A549 (cell line): ENCODE measurements at regions not wholly inside any gene's neighbourhood (a gene's known extent, or its start where the extent isn't known, plus 50 kb on each side); places are given as distances from the start of the nearest gene placed in this dataset.
A peak's percentile ranks its signal among the peaks of the same experiment; 100 is the strongest.

Experiments
- ATAC-seq, 2 experiments: fragments of 200-7000 bp in 1 of 2; fragments of >200 bp in 1 of 2; cut with Nextera tagmentation in 1 of 2; cut with Tn5 transposase in 1 of 2; 3 replicates each; pipeline versions ENCODE4 v1.8.0 to v1.9.1; 2018 to 2020; ENCODE audit warnings: mild to moderate bottlenecking in 1 of 2, moderate library complexity in 1 of 2
- CTCF ChIA-PET: fragments of 300-600 bp; sonication (Branson Sonifier 250); formaldehyde crosslinking; extraction: SDS; loops from one replicate; lab custom pipeline; 2021; ENCODE audit warnings: antibody characterized with exemption, inconsistent platforms; lab: Yijun Ruan, JAX
- POLR2A ChIA-PET: fragments of 350-600 bp; formaldehyde crosslinking; extraction: SDS; loops from one replicate; lab custom pipeline; 2021; ENCODE audit warnings: antibody characterized with exemption, inconsistent platforms; lab: Yijun Ruan, JAX
- DNase-seq, 2 experiments: peaks; one replicate each; pipeline versions ENCODE4 v3.0.0 to v3.0.0-alpha.2; 2011 to 2016; ENCODE audit warnings: low read depth in 1 of 2, low spot score in 1 of 2
- FAIRE-seq: peaks from 2 replicates; lab custom pipeline; 2011; peaks lifted over from hg19 to GRCh38; lab: Jason Lieb, UNC
- H3K27ac ChIP-seq, 2 experiments: fragments of >200 bp; sonication (Bioruptor Twin); formaldehyde crosslinking; 3 replicates each; pipeline ENCODE4 v1.5.1; 2016 to 2017
- H3K4me1 ChIP-seq: fragments of >200 bp; sonication (Bioruptor Twin); formaldehyde crosslinking; 3 replicates; pipeline ENCODE4 v1.6.1; 2016
- H3K4me2 ChIP-seq: fragments of >200 bp; sonication (Bioruptor Twin); formaldehyde crosslinking; 3 replicates; pipeline ENCODE4 v1.6.1; 2016
- H3K4me3 ChIP-seq: fragments of >200 bp; sonication (Bioruptor Twin); formaldehyde crosslinking; 3 replicates; pipeline ENCODE4 v1.5.1; 2016
- H3K9me3 ChIP-seq: fragments of >200 bp; sonication (Bioruptor Twin); formaldehyde crosslinking; 3 replicates; pipeline ENCODE4 v1.6.1; 2016
- CBX2 ChIP-seq: fragments of 200-600 bp; sonication (generic); IDR thresholded peaks from 2 replicates; pipeline ENCODE4 v1.6.1; 2016; ENCODE audit warnings: low read depth, mild to moderate bottlenecking, borderline replicate concordance
- CHD2 ChIP-seq: fragments of 150-350 bp; IDR thresholded peaks from 2 replicates; pipeline ENCODE4 v1.6.1; 2014; ENCODE audit warnings: low read length; ENCODE audit not compliant: partially characterized antibody
- EHMT2 ChIP-seq: fragments of 200-600 bp; sonication (generic); IDR thresholded peaks from 2 replicates; pipeline ENCODE4 v1.6.1; 2016; ENCODE audit warnings: antibody characterized with exemption, low read depth, mild to moderate bottlenecking, moderate library complexity
- ESRRA ChIP-seq: fragments of 150-350 bp; IDR thresholded peaks from 2 replicates; pipeline ENCODE4 v1.6.1; 2014; ENCODE audit warnings: mild to moderate bottlenecking, low read length, borderline replicate concordance
- HEYL ChIP-seq: fragments of 250-450 bp; sonication (Bioruptor Pico); IDR thresholded peaks from 2 replicates; pipeline ENCODE4 v1.8.0; 2021; ENCODE audit warnings: mild to moderate bottlenecking, moderate library complexity
- HMGXB4 ChIP-seq: fragments of 250-450 bp; sonication (Bioruptor Pico); IDR thresholded peaks from 2 replicates; pipeline ENCODE4 v1.5.0; 2021; ENCODE audit warnings: mild to moderate bottlenecking, moderate library complexity, borderline replicate concordance
- HOXB13 ChIP-seq: fragments of 250-450 bp; sonication (Bioruptor Pico); IDR thresholded peaks from 2 replicates; pipeline ENCODE4 v1.5.0; 2020; ENCODE audit warnings: low read depth, mild to moderate bottlenecking, moderate library complexity
- KDM5A ChIP-seq: fragments of 200-600 bp; sonication (generic); IDR thresholded peaks from 2 replicates; pipeline ENCODE4 v1.6.1; 2016; ENCODE audit warnings: antibody characterized with exemption, mild to moderate bottlenecking
- MAFK ChIP-seq: fragments of 450-650 bp; IDR thresholded peaks from 2 replicates; pipeline ENCODE4 v1.6.1; 2014; ENCODE audit not compliant: partially characterized antibody
- NFE2L2 ChIP-seq: fragments of 150-350 bp; conservative IDR thresholded peaks from 2 replicates; pipeline ENCODE4 v1.6.1; 2014; ENCODE audit warnings: low read length
- PHF8 ChIP-seq: fragments of 200-600 bp; sonication (generic); IDR thresholded peaks from 2 replicates; pipeline ENCODE4 v1.6.1; 2016; ENCODE audit warnings: low read depth, mild to moderate bottlenecking, antibody characterized with exemption, moderate library complexity, borderline replicate concordance
- POLR2A ChIP-seq: IDR thresholded peaks from 2 replicates; pipeline ENCODE4 v1.6.1; 2012; ENCODE audit warnings: mild to moderate bottlenecking, low read length
- RARB ChIP-seq: fragments of 250-450 bp; sonication (Bioruptor Pico); IDR thresholded peaks from 2 replicates; pipeline ENCODE4 v1.8.0; 2021; ENCODE audit warnings: mild to moderate bottlenecking, moderate library complexity
- RCOR1 ChIP-seq: fragments of 150-350 bp; IDR thresholded peaks from 2 replicates; pipeline ENCODE4 v1.6.1; 2014; ENCODE audit warnings: antibody characterized with exemption, low read length, low read depth
- SREBF2 ChIP-seq: fragments of 450-650 bp; IDR thresholded peaks from 2 replicates; pipeline ENCODE4 v1.6.1; 2014; ENCODE audit warnings: mild to moderate bottlenecking, moderate library complexity
- TP53 ChIP-seq: fragments of 250-450 bp; sonication (Bioruptor Pico); IDR thresholded peaks from 2 replicates; pipeline ENCODE4 v1.5.0; 2021; ENCODE audit warnings: mild to moderate bottlenecking, moderate library complexity
- USF2 ChIP-seq: fragments of 450-650 bp; IDR thresholded peaks from 2 replicates; pipeline ENCODE4 v1.6.1; 2014; ENCODE audit warnings: antibody characterized with exemption
- ZC3H11A ChIP-seq: fragments of 450-650 bp; IDR thresholded peaks from 2 replicates; pipeline ENCODE4 v1.6.1; 2014; ENCODE audit warnings: antibody characterized with exemption, mild to moderate bottlenecking
- ZFP36 ChIP-seq: fragments of 450-650 bp; IDR thresholded peaks from 2 replicates; pipeline ENCODE4 v1.6.1; 2014; ENCODE audit warnings: borderline replicate concordance; ENCODE audit not compliant: partially characterized antibody
- ZNF302 ChIP-seq: fragments of 250-450 bp; sonication (Bioruptor Pico); IDR thresholded peaks from 2 replicates; pipeline ENCODE4 v1.9.0; 2021; ENCODE audit warnings: inconsistent platforms, mild to moderate bottlenecking, moderate library complexity
- ZSCAN20 ChIP-seq: fragments of 250-450 bp; sonication (Bioruptor Pico); IDR thresholded peaks from 2 replicates; pipeline ENCODE4 v1.8.0; 2022; ENCODE audit warnings: mild to moderate bottlenecking, moderate library complexity
- WGBS: methylation state at CpG from one replicate; pipeline ENCODE4 v1.1.6; 2017; ENCODE audit errors: missing lambda C conversion rate; 5-methylcytosine and 5-hydroxymethylcytosine counted together

GRCh38 chr15:95600367-95600766, 730.1 kb upstream of the NR2F2 start (continued):
- no peak for TF ChIP-seq CHD2
- TF ChIP-seq CBX2, result no peak
- no peak for TF ChIP-seq EHMT2
- TF ChIP-seq POLR2A, result no peak
- TF ChIP-seq ESRRA, result no peak
- TF ChIP-seq ZSCAN20, result no peak
- TF ChIP-seq TP53 (CRISPR knock-in tag), result no peak
- TF ChIP-seq ZFP36, result no peak

GRCh38 chr15:95600884-95601283, 729.6 kb upstream of the NR2F2 start:
- CTCF ChIA-PET, result interaction anchor here (0.6 kb wide), 1 partner anchor 50 kb away, joined by 3 read pairs; no protein-coding TSS in a partner anchor
- POLR2A ChIA-PET, result no interaction called here

GRCh38 chr15:95601525-95601924, 729.0 kb upstream of the NR2F2 start:
- ATAC-seq (no peak), DNase-seq (no peak), FAIRE-seq (no peak)
- ChIA-PET CTCF (no interaction called here), POLR2A (no interaction called here)
- WGBS, result 37% methylated on average over 5 of the region's 5 CpGs
- H3K4me1 ChIP-seq, result no peaks in the 10 kb centered on the region
- H3K27ac ChIP-seq, result no peak overlapping the region
- TF ChIP-seq POLR2A, result no peak
- TF ChIP-seq MAFK, result peak; percentile 70
- no peak for TF ChIP-seq HEYL (CRISPR knock-in tag)
- no peaks in the 10 kb centered on the region for H3K9me3 ChIP-seq
- no peak overlapping the region for H3K4me3 ChIP-seq
- no peak overlapping the region for H3K4me2 ChIP-seq

More at GRCh38 chr15:95600884-95601283, 729.6 kb upstream of the NR2F2 start:
- WGBS, result 22% methylated on average over 3 of the region's 3 CpGs
- DNase-seq (no peak), FAIRE-seq (no peak), ATAC-seq (no peak)
- no peak overlapping the region for H3K27ac ChIP-seq
- no peak overlapping the region for H3K4me2 ChIP-seq
- no peak for TF ChIP-seq KDM5A
- TF ChIP-seq HOXB13 (CRISPR knock-in tag), result no peak
- no peak for TF ChIP-seq CBX2
- no peak for TF ChIP-seq NFE2L2
- H3K4me3 ChIP-seq, result no peak overlapping the region
- H3K4me1 ChIP-seq, result no peaks in the 10 kb centered on the region
- H3K9me3 ChIP-seq, result no peaks in the 10 kb centered on the region

- POLR2A ChIA-PET, result no interaction called here
- ATAC-seq (no peak), DNase-seq (no peak), FAIRE-seq (no peak)
- Histone ChIP-seq H3K9me3 (no peaks in the 10 kb centered on the region), H3K4me1 (no peaks in the 10 kb centered on the region), H3K4me2 (no peak overlapping the region), H3K4me3 (no peak overlapping the region), H3K27ac (no peak overlapping the region)
- CTCF ChIA-PET, result no interaction called here
- WGBS, result 60% methylated on average over 8 of the region's 8 CpGs
- TF ChIP-seq USF2 (no peak), RCOR1 (no peak), PHF8 (no peak), HEYL (CRISPR knock-in tag) (no peak)
Measured at GRCh38 chr15:95603802-95604201, 726.7 kb upstream of the NR2F2 start.

- FAIRE-seq, result no peak
- POLR2A ChIA-PET, result no interaction called here
- TF ChIP-seq SREBF2 (no peak), RARB (CRISPR knock-in tag) (no peak), ZC3H11A (no peak), ZNF302 (CRISPR knock-in tag) (no peak), CHD2 (no peak), ESRRA (no peak), HMGXB4 (CRISPR knock-in tag) (no peak)
- Histone ChIP-seq H3K4me3 (no peak overlapping the region), H3K4me1 (no peaks in the 10 kb centered on the region), H3K27ac (no peak overlapping the region), H3K9me3 (no peaks in the 10 kb centered on the region), H3K4me2 (no peak overlapping the region)
- CTCF ChIA-PET, result no interaction called here
- DNase-seq, result peak in 1 of 2 experiments; percentile 22
- ATAC-seq, result no peak
- 2% methylated on average over 1 of the region's 1 CpG for WGBS
Measured at GRCh38 chr15:95604634-95605036, 725.9 kb upstream of the NR2F2 start.
